Liver (tissue), 3 donors: ENCODE measurements at regions not wholly inside any gene's neighbourhood (a gene's known extent, or its start where the extent isn't known, plus 50 kb on each side); places are given as distances from the start of the nearest gene placed in this dataset.

ENCODE experiments used
- ATF3 ChIP-seq: IDR thresholded peaks from 2 replicates; pipeline ENCODE4 v1.6.1; 2016; ENCODE audit warnings: antibody characterized with exemption
- EGR1 ChIP-seq, 2 donors: IDR thresholded peaks; 2 replicates each; pipeline ENCODE4 v1.6.1; 2016 to 2018; ENCODE audit warnings: antibody characterized with exemption in 2 of 2, low read depth in 2 of 2
- HNF4G ChIP-seq: IDR thresholded peaks from 2 replicates; pipeline ENCODE4 v1.6.1; 2016; ENCODE audit warnings: antibody characterized with exemption
- JUND ChIP-seq, 2 donors: IDR thresholded peaks; 2 replicates each; pipeline ENCODE4 v1.6.1; 2016; ENCODE audit warnings: antibody characterized with exemption in 2 of 2
- RAD21 ChIP-seq, 2 donors: IDR thresholded peaks; 2 replicates each; pipeline ENCODE4 v1.6.1; 2016; ENCODE audit warnings: antibody characterized with exemption in 2 of 2, mild to moderate bottlenecking in 2 of 2
- RXRA ChIP-seq, 2 donors: IDR thresholded peaks; 2 replicates each; pipeline ENCODE4 v1.6.1; 2017 to 2018; ENCODE audit warnings: antibody characterized with exemption in 2 of 2, mild to moderate bottlenecking in 1 of 2
- SP1 ChIP-seq: IDR thresholded peaks from 2 replicates; pipeline ENCODE4 v1.6.1; 2018; ENCODE audit warnings: antibody characterized with exemption, mild to moderate bottlenecking
- TAF1 ChIP-seq: conservative IDR thresholded peaks from 2 replicates; pipeline ENCODE4 v1.6.1; 2016; ENCODE audit warnings: antibody characterized with exemption, mild to moderate bottlenecking
- YY1 ChIP-seq: IDR thresholded peaks from 2 replicates; pipeline ENCODE4 v1.6.1; 2016; ENCODE audit warnings: antibody characterized with exemption, mild to moderate bottlenecking
- ZBTB33 ChIP-seq: IDR thresholded peaks from 2 replicates; pipeline ENCODE4 v1.6.1; 2016; ENCODE audit warnings: antibody characterized with exemption
- TF ChIP-seq, protein P1 (sequence below): fragments of 150-350 bp; IDR thresholded peaks from 2 replicates; pipeline ENCODE4 v1.5.1; 2017; ENCODE audit warnings: improper control_type of control experiment, low read depth, low read length; ENCODE audit not compliant: missing input control
- TF ChIP-seq, protein P2 (sequence below): IDR thresholded peaks from 2 replicates; pipeline ENCODE4 v1.6.1; 2016; ENCODE audit warnings: antibody characterized with exemption, mild to moderate bottlenecking
- TF ChIP-seq, protein P3 (sequence below): IDR thresholded peaks from 2 replicates; pipeline ENCODE4 v1.6.1; 2016; ENCODE audit warnings: antibody characterized with exemption
- donor health status: healthy.
- donor health status: healthy.

GRCh38 chr12:17459214-17459613 is 630.8 kb downstream of the RERGL start:
- TF ChIP-seq, protein P1, sequence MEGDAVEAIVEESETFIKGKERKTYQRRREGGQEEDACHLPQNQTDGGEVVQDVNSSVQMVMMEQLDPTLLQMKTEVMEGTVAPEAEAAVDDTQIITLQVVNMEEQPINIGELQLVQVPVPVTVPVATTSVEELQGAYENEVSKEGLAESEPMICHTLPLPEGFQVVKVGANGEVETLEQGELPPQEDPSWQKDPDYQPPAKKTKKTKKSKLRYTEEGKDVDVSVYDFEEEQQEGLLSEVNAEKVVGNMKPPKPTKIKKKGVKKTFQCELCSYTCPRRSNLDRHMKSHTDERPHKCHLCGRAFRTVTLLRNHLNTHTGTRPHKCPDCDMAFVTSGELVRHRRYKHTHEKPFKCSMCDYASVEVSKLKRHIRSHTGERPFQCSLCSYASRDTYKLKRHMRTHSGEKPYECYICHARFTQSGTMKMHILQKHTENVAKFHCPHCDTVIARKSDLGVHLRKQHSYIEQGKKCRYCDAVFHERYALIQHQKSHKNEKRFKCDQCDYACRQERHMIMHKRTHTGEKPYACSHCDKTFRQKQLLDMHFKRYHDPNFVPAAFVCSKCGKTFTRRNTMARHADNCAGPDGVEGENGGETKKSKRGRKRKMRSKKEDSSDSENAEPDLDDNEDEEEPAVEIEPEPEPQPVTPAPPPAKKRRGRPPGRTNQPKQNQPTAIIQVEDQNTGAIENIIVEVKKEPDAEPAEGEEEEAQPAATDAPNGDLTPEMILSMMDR, result no peak
- TF ChIP-seq JUND (IDR thresholded peaks at IDR 0.05) (no peak), RXRA (IDR thresholded peaks at IDR 0.05) (no peak), EGR1 (IDR thresholded peaks at IDR 0.05; ENCODE audit: low read depth in 2 of 2) (no peak), SP1 (no peak), RAD21 (IDR thresholded peaks at IDR 0.05) (no peak), YY1 (no peak), ATF3 (no peak), ZBTB33 (no peak), TAF1 (no peak), HNF4G (no peak)
- TF ChIP-seq, protein P2, sequence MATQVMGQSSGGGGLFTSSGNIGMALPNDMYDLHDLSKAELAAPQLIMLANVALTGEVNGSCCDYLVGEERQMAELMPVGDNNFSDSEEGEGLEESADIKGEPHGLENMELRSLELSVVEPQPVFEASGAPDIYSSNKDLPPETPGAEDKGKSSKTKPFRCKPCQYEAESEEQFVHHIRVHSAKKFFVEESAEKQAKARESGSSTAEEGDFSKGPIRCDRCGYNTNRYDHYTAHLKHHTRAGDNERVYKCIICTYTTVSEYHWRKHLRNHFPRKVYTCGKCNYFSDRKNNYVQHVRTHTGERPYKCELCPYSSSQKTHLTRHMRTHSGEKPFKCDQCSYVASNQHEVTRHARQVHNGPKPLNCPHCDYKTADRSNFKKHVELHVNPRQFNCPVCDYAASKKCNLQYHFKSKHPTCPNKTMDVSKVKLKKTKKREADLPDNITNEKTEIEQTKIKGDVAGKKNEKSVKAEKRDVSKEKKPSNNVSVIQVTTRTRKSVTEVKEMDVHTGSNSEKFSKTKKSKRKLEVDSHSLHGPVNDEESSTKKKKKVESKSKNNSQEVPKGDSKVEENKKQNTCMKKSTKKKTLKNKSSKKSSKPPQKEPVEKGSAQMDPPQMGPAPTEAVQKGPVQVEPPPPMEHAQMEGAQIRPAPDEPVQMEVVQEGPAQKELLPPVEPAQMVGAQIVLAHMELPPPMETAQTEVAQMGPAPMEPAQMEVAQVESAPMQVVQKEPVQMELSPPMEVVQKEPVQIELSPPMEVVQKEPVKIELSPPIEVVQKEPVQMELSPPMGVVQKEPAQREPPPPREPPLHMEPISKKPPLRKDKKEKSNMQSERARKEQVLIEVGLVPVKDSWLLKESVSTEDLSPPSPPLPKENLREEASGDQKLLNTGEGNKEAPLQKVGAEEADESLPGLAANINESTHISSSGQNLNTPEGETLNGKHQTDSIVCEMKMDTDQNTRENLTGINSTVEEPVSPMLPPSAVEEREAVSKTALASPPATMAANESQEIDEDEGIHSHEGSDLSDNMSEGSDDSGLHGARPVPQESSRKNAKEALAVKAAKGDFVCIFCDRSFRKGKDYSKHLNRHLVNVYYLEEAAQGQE, result no peak
- TF ChIP-seq, protein P3, sequence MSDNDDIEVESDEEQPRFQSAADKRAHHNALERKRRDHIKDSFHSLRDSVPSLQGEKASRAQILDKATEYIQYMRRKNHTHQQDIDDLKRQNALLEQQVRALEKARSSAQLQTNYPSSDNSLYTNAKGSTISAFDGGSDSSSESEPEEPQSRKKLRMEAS, result no peak
